Sigmoid colon (tissue), 6 donors: ENCODE measurements at regions not wholly inside any gene's neighbourhood (a gene's known extent, or its start where the extent isn't known, plus 50 kb on each side); places are given as distances from the start of the nearest gene placed in this dataset.

ENCODE experiments used
- DNase-seq: peaks from one replicate; pipeline ENCODE4 v3.0.0-alpha.2; 2019
- H3K27ac ChIP-seq, 4 donors: fragments of 200-600 bp; sonication (generic); one replicate each; pipeline ENCODE4 v1.5.1; 2016 to 2019; ENCODE audit warnings: mild to moderate bottlenecking in 1 of 4
- H3K27me3 ChIP-seq, 3 donors: fragments of 200-600 bp; sonication (generic); one replicate each; pipeline ENCODE4 v1.5.1; 2019; ENCODE audit warnings: mild to moderate bottlenecking in 1 of 3
- H3K36me3 ChIP-seq, 4 donors: fragments of 200-600 bp; sonication (generic); one replicate each; pipeline ENCODE4 v1.5.1; 2016 to 2019
- H3K4me1 ChIP-seq, 4 donors: fragments of 200-600 bp; sonication (generic); one replicate each; pipeline ENCODE4 v1.5.1; 2017 to 2019
- H3K4me3 ChIP-seq, 4 donors: fragments of 200-600 bp; sonication (generic); one replicate each; pipeline ENCODE4 v1.5.1; 2017 to 2019; ENCODE audit warnings: mild to moderate bottlenecking in 2 of 4, moderate library complexity in 1 of 4
- H3K9me3 ChIP-seq, 4 donors: fragments of 200-600 bp in 3 of 4; sonication (generic) in 3 of 4; one replicate each; pipeline versions ENCODE4 v1.5.1 to v1.6.1; 2013 to 2019
- CTCF ChIP-seq, 4 experiments: fragments of 450-650 bp in 3 of 4; fragments of 200-600 bp in 1 of 4; IDR thresholded peaks; one replicate each; pipeline ENCODE4 v1.5.1; 2016 to 2019; ENCODE audit warnings: antibody characterized with exemption in 4 of 4, mild to moderate bottlenecking in 3 of 4, moderate library complexity in 2 of 4
- EP300 ChIP-seq, 4 donors: sonication (generic); formaldehyde crosslinking; IDR thresholded peaks; one replicate each; pipeline ENCODE4 v1.6.1; 2017; ENCODE audit warnings: antibody characterized with exemption in 4 of 4
- POLR2A ChIP-seq, 2 donors: fragments of 450-650 bp; IDR thresholded peaks; one replicate each; pipeline ENCODE4 v1.6.1; 2016; ENCODE audit warnings: antibody characterized with exemption in 2 of 2, mild to moderate bottlenecking in 2 of 2, moderate library complexity in 2 of 2
- POLR2AphosphoS5 ChIP-seq, 4 donors: sonication (generic); formaldehyde crosslinking; IDR thresholded peaks; one replicate each; pipeline ENCODE4 v1.6.1; 2017; ENCODE audit warnings: antibody characterized with exemption in 4 of 4
- WGBS, 2 donors: extraction: QIAGEN DNeasy Blood & Tissue Kit; methylation state at CpG; one replicate each; pipeline ENCODE4 v1.1.7; 2013; 5-methylcytosine and 5-hydroxymethylcytosine counted together
- intact Hi-C: fragments of 100-400 bp; cut with DNase I; formaldehyde crosslinking; loops from one replicate; pipeline ENCODE4 v1.15.1; 2023
- donor health status: healthy with polysubstance abuse.
- donor health status: healthy.

DNA sequence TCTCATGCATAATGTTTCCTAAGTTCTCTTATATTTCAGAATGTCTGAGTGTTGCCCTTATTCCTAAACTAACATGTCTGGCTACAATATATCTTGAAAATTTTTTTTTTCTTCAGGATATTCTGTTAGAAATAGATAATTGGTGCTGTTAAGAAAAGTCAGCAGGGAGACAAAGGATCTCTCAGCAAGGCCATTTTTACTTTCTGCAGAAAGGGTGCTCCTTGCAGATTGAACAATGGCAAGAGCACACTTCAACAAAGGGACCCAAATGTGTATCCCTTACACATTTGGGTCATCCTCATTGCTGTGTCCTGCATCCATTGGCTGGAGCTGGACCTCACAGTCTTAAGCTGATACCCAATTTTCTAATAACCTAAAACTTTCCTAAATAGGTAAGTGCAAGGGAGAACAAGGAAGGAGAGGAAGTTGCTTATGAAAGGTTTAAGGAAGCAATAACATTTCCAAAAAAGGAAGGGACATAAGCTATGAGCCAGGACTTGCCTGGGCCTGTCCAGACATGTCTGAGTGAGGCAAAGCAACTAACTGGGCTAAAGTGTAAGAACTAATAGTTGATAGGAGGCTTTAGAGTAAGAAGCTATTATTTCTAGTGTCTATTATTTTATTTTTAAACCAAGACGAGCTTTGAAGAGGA, 429.6 kb downstream of the BCKDHB start:
- DNase-seq = no peak
- 85 to 93% methylated on average over 1 of the region's 1 CpG for WGBS, 2 donors
- TF ChIP-seq CTCF (IDR thresholded peaks at IDR 0.05) (no peak), POLR2AphosphoS5 (IDR thresholded peaks at IDR 0.05) (no peak), POLR2A (IDR thresholded peaks at IDR 0.05) (no peak), EP300 (IDR thresholded peaks at IDR 0.05) (no peak)
- intact Hi-C loops = no loop called here
- no peaks in the 10 kb centered on the region for H3K27me3 ChIP-seq
- H3K36me3 ChIP-seq = no peaks in the 10 kb centered on the region
- H3K4me3 ChIP-seq = no peak overlapping the region
- H3K9me3 ChIP-seq = no peaks in the 10 kb centered on the region
- no peak overlapping the region for H3K27ac ChIP-seq
- peaks cover 0 to 11% (median 3%) of the 10 kb centered on the region in 4 donors for H3K4me1 ChIP-seq

- 76 to 82% methylated on average over 4 of the region's 4 CpGs for WGBS, 2 donors
- no peak for DNase-seq
- TF ChIP-seq POLR2A (IDR thresholded peaks at IDR 0.05) = no peak
- TF ChIP-seq EP300 (IDR thresholded peaks at IDR 0.05) = no peak
- TF ChIP-seq CTCF (IDR thresholded peaks at IDR 0.05) = no peak
- TF ChIP-seq POLR2AphosphoS5 (IDR thresholded peaks at IDR 0.05) = no peak
- Histone ChIP-seq H3K9me3 (no peaks in the 10 kb centered on the region), H3K36me3 (no peaks in the 10 kb centered on the region), H3K4me3 (no peak overlapping the region), H3K27ac (no peak overlapping the region), H3K4me1 (peaks cover 0 to 2% (median 0%) of the 10 kb centered on the region in 4 donors), H3K27me3 (no peaks in the 10 kb centered on the region)
- intact Hi-C loops = no loop called here
These were observed 425.5 kb downstream of the BCKDHB start for GRCh38 chr6:80531681-80532619.

GRCh38 chr6:80530103-80530502, 423.6 kb downstream of the BCKDHB start:
- Histone ChIP-seq H3K9me3 (no peaks in the 10 kb centered on the region), H3K4me1 (no peaks in the 10 kb centered on the region), H3K4me3 (no peak overlapping the region), H3K27me3 (no peaks in the 10 kb centered on the region), H3K27ac (no peak overlapping the region), H3K36me3 (no peaks in the 10 kb centered on the region)
- no peak for DNase-seq
- 80 to 82% methylated on average over 3 of the region's 3 CpGs for WGBS, 2 donors
- intact Hi-C loops = no loop called here
- TF ChIP-seq POLR2AphosphoS5 (IDR thresholded peaks at IDR 0.05) = no peak
- no peak for TF ChIP-seq POLR2A (IDR thresholded peaks at IDR 0.05)
- TF ChIP-seq EP300 (IDR thresholded peaks at IDR 0.05) = no peak
- TF ChIP-seq CTCF (IDR thresholded peaks at IDR 0.05) = no peak

DNA sequence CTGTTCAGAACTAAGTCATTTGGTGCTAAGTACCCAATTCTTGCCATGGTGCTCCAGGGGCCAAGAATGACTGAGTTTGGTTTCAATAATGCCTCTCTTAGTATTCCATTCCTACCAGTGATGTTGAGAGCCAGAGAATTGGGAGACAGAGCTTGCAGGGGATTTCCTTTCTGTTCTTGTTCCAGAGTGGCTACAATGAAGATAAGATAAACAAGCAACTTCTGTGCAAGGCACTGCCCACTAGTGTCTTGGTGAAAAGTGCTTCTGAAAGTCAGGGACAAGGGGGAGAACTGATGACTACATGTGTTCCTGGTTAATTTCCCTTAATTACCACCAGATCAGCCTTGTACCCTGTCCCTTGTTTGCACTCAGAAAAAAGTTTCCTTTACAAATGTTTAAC, 421.6 kb downstream of the BCKDHB start:
- Histone ChIP-seq H3K27ac (no peak overlapping the region), H3K4me3 (no peak overlapping the region)
- no peak for TF ChIP-seq POLR2A (IDR thresholded peaks at IDR 0.05)
- no peak for TF ChIP-seq EP300 (IDR thresholded peaks at IDR 0.05)
- no peak for TF ChIP-seq CTCF (IDR thresholded peaks at IDR 0.05)
- TF ChIP-seq POLR2AphosphoS5 (IDR thresholded peaks at IDR 0.05) = no peak

More for the DNA sequence above, 421.6 kb downstream of the BCKDHB start:
- DNase-seq = no peak
- Histone ChIP-seq H3K36me3 (no peaks in the 10 kb centered on the region), H3K27me3 (no peaks in the 10 kb centered on the region), H3K9me3 (no peaks in the 10 kb centered on the region), H3K4me1 (peaks cover 0 to 13% (median 8%) of the 10 kb centered on the region in 4 donors)
- intact Hi-C loops = no loop called here
